Inflammatory macrophage (primary cell): ENCODE measurements at regions not wholly inside any gene's neighbourhood (a gene's known extent, or its start where the extent isn't known, plus 50 kb on each side); places are given as distances from the start of the nearest gene placed in this dataset.
A peak's percentile ranks its signal among the peaks of the same experiment; 100 is the strongest.

Experiments used
- DNase-seq, 2 donors: peaks; one replicate each; pipeline ENCODE4 v3.0.0-alpha.2; 2020 to 2022

DNA sequence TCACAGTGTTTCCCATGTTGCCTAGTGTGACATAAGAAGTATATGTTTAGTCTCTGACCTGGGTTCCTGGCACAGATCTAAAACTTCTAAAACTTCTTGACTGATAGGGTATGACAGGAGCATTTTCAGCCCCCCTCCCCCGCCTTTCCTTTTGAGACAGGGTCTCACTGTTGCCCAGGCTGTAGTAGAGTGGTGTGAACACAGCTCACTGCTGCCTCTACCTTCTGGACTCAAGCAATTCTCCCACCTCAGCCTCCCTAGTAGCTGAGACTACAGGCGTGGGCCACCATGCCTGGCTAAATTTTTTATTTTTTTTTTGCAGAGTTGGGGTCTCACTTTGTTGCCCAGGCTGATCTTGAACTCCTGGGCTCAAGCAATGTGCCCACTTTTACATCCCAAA, 421.1 kb upstream of the RGS6 start:
- DNase-seq = no peak

DNA sequence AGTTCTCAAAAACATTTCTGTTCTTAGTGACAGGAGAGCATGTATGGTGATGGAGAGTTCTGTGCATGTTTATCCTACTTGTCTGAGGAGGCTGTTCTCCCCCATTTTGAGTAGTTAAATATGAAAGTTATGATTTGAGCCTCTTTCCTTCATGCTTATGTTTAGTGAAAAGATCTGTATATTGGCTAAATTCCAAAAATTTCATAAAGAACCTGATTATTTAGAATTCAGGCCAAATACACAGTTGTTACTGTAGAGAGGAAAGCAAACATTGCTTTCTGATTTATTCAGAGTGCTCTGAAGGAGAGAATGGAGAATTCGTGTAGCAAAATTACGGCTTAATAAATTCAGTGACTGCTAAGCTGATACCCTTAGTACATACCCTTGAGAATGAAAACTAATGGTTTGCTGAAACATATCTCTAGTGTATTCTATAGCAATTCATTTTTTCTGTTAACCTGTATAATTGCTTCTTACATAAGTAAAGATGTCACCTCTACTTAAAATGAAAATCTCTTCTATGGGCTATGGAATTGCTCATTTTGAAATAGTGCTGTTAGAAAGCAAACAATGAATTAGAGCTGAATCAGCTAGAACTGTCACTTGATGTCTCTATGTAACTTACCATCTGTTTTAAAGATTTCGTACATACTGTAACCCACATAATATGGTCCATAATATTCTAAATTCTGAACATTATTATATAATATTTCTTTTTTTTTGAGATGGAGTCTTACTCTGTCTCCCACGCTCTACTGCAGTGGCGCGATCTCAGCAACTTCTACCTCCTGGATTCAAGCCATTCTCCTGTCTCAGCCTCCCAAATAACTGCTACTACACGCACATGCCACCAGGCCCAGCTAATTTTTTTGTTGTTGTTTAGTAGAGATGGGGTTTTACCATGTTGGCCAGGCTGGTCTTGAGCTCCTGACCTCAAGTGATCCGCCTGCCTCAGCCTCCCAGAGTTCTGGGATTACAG, 417.0 kb upstream of the RGS6 start:
- DNase-seq = no peak

DNA sequence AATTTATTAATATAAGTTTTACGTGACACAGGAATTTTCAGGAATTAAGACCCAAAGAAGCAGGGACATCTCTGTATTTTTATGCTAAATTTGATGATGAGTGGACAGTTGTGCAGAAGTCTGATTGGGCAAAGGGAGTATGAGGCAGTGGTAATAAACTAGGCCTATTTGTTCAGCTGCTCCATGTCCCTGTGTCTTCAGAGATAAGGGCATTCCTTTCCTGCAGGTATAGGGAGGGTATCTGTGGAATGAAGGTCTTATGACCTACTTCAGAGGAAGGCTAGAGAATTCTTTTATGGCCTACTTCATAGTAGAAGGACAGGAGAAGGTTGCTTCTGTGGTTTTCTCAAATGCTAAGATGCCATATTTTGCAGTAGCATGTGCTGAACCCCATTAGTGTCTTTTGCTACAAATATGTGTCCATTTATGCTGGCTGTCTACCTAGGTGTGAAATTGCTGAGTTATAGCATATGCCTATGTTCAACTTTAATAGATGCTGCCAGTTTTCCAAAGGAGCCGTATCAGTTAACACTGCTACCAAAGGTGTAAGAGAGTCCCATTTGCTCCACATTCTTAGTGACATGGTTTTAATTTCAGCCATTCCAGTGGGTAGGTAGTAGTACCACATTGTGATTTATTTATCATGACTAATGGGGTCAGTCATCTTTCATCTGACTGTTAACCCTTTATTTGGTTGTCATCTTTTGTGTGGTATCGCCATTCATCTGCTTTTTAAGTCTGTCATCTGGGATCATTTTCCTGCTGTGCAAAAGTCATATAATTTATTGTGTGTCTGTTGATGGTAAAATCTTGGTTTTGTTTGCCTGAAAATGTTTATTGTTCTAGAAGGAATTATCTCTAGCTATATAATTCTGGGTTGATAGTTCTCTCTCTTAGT, 410.7 kb upstream of the RGS6 start:
- DNase-seq = no peak

DNA sequence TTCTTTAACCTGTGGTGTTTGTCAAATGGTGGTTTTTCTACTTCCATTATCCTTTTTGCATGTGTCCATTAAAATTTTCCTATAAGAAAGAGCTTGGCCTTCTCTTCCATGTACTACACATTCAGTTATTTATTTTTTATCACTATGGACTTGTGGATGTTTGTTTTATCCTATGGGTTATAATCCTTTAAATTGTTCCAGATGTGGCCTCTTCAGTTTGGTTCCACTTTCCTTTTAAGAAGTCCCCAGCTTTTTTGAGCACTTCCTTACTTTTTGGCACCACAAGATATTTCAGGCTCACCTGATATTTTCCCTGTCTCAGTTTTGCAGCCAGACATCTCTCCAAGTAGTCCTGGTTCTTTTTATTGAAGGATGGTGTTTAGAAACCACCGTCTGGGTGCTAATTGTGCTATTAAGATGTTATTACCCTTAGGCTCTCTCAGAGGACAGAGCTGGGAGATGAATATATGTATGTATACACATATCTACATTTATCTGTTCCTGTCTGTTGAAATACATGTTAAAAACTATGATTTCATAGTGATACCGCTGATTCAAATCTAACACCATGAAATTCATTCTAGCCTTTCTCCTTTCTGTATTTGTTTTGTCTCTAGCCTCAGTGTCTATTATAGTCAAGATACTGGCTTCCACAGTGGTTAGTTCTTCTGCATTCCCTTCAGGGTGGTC, 408.5 kb upstream of the RGS6 start:
- no peak for DNase-seq

DNA sequence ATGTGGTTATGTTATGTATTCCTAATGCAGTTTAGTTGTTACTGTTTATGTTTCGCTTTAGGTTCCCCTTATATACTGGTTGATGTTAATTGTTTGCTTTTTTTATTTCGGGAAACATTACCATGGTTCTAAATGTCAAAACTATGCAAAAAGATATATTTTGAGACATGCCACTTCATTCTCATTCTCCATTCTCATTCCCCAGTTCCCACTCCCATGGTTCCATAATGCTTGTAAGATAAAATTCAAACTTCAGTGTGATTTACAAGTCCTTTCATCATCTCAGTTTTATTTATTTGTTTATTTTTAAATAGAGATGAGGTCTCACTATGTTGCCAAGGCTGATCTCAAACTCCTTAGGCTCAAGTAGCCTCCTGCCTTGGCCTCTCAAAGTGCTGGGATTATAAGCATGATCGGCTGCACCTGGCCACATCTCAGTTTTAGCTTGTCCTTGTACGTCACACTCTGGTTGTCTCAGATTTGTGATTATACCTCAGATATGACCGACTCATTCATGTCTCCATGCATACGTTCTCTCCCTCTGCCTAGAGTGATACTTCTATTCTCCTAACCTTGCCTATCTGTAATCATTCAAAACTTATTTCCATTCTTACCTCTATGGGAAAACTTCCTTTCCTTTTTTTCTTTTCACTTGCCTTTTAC, 407.8 kb upstream of the RGS6 start:
- DNase-seq = no peak

DNA sequence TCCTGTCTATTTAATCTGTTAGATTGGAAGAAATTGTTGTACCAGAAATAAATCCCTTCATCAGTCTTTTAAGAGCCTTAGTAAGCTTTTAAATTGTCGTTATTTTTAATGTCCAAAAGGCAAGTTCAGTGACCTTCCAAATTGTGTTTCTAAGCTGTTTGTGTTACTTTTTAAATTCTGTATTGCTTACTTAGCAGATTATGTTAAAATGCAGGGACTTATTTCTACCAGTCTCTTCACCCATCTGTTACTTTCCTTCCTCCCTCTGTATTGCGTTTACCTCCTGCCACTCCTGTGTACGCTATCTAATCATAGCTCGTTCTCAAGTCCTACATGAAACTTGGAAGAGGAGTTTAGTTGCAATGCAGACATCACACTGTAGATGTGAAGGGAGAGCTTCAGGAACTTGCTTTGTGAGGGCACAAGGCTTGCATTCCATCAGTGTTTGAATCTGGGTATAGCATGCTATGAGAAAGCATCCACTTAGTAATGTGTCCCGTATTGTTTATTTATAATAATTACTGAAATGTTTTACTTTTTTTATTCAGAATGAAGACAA, 406.5 kb upstream of the RGS6 start:
- no peak for DNase-seq

DNA sequence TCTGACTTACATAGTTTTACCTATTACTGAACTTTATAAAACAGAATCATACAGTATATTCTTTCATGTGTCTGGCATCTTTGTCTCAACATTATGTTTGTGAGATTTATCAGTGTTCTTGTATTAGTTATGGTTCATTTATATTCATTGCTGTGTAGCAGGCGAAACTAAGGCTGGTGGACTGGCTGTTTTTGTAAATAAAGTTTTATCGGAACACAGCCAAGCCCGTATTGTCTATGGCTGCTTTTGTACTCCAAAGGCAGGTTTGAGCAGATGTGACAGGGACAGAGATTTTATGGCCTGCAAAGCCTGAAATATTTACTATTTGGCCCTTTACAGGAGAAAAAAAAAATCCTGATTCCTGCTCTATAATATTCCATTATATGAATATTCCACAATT, 405.8 kb upstream of the RGS6 start:
- no peak for DNase-seq

DNA sequence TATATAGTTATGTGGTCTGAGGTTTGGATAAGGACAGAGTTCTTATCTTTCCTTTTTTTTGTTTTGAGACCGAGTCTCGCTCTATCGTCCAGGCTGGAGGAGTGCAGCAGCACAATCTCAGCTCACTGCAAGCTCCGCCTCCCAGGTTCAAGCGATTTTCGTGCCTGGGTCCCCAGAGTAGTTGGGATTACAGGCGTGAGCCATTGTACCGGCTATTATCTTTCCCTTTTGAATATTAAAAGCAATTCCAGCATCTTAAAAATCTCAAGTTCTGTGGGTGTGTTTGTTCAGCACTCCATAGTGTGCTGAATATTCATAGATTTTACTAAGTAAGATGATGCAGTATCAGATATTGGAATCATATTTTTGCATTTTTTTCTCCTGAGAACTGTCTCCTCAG, 404.4 kb upstream of the RGS6 start:
- no peak for DNase-seq

DNA sequence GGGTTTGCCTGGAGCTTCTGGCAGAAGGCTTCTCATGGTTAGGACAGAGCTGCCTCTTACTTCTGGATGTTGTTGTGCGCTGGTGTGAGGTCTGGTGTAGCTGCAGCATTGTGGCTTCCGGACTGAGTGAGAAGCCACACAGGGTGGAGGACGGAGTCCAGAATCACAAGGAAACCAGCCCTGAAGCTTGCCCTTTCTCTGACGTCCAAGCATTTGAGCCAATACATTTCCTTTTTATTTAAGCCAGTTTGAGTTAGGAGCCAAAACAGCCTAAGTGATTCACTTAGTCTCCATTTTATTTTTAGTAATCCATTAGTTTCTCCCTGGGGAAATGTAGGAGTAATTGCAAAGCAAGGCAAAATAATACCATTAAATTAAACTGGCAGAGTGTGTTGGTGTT, 402.4 kb upstream of the RGS6 start:
- no peak for DNase-seq

DNA sequence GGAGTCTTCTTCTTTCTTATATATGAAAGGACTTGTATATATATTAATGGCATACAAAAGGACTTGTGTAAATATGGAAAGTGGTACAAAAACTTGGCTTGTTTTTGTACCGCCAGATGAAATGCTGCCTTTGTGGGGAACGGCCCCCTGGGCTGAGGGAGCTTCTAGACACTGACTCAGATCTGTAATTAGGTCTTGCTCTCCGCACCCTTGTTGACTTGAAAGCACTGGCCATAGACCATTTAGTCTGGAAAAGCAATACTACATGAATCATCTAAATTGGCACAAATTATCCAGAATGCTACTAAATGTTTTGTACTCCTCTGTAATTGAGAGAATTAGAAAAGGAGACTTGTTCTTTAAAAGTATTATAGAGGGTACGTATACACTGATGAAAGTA, 399.9 kb upstream of the RGS6 start:
- no peak for DNase-seq

DNA sequence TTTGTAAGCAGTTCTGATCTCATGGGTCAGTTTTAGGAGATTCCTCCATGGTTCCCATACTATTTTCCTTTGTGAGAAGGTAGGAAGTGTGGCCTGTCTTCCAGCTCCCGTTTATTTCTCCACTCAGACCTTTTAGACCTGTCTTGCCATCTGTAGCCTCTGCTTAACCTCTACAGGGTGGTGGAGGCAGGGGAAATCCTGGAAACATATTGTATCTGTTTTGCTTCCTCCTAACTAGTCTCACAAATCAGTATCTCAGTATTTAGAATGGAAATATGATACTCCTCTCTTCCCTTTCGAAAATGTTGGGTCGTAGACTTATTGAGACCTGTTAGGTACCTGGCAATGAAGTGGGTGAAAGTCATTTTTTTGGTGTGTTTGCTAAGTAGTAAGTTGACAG, 399.4 kb upstream of the RGS6 start:
- no peak for DNase-seq

DNA sequence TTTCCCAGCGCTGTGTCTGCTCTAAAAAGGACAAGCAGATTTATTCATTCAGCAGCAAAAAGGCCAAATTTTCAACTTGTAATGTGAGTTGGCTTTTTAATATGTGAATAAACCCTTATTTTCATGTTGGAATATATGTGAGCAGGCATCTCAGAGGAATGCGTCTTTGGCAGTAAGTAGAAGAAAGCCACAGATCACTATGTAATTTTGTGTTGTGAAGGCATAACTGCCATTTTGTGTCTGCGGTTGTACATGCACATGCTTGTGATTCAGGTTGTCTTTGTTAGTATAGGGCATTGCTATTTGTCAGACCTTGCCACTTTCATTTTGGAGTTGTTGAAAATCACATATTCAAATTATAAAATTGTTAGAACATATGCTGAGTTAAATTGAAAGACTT, 398.8 kb upstream of the RGS6 start:
- DNase-seq = no peak

DNA sequence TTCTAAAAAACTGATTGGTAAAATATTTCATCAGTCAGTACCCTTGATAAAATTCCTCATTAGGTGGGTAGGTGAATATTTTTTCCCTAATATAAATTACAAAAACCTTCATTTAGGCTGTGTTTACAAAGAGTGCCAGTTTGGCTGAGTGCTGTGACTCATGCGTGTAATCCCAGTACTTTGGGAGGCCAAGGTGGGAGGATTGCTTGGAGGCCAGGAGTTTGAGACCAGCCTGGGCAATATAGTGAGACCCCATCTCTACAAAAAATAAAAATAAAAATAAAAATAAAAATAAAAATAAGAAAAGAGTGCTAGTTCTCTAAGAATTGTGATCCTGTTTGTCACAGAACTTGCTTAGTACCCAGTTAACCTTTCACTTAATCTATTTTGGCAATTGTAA, 398.4 kb upstream of the RGS6 start:
- DNase-seq = no peak

DNA sequence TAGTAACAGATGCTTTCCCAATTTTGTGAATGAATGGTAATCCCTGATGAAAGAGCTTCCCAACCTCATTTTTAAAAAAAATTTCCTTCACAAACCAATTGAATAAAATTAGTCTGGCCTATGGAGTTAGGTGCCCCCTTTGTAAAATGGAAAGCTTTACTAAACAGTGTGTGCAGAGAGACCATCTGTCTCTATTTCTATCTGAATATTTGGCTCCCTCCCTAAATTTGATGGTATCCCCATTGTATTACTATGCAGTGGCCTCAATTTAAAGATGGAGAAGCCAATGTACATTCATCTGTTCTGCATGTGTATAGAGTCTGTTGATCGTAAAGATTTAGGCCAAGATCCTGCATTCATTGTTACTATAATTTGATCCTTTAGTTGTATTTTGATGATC, 397.7 kb upstream of the RGS6 start:
- DNase-seq = no peak

DNA sequence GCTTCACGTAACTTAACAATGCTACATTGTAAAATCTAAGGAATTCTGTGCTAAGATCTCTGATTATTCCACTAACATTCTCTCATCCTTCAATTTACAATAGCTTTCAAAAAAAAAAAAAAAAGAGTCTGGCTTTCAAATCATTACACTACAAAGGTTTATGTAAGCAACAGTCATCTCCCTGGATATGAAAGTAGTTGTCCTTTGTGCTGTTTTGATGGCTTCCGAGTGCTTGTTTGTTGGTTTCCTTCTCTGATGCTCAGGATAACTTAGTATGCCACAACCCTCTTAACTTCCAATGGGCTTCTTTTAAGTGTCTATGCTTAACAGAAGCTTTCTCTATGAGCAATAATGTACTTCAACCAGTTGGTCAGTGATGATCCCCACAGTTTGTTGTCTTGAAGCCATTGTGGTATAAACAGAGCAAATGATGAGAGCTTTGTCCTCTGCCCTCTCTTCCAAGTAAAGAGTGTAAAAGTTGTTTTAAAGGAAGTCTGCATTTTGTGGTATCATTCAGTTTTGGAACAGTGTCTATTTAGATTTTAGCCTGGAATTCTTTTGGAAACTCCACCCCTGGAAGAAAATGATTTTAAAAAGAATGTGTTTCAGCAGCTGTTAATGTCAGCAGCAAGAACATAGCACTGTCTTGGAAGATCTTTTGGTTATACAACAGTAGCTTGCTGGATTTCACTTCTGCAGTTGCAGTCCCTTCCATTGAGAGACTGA, 396.1 kb upstream of the RGS6 start:
- no peak for DNase-seq

DNA sequence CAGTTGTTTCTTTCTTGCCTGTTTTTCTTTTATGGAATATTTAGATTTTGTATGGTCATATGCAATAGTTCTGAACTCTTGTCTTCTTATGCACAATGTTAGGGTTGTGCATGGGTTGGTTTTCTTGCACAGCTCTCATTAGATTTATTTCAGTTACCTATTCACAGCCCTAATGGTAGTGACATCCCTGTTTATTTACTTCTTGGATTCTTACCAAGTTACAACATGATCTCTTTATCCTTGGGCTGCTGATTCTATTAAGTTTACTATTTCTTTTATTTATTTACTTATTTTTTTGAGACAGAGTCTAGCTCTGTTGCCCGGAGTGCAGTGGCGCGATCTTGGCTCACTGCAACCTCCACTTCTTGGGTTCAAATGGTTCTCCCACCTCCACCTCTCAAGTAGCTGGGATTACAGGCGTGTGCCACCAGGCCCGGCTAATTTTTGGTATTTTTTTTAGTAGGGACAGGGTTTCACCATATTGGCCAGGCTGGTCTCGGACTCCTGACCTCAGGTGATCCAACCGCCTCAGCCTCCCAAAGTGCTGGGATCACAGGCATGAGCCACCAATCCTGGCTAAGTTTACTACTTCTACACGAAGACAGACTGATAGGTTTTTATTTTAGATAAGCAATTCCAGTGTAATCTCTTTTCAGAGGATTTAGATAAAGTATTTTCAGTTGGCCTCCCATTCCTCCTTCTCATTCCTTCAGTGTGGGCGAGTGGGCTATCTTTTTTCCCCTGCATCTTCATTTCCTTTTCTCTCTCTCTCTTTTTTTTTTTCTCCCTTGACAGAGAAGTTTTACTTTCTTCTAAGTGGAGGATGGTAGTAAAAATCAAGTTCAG, 395.1 kb upstream of the RGS6 start:
- DNase-seq = no peak

DNA sequence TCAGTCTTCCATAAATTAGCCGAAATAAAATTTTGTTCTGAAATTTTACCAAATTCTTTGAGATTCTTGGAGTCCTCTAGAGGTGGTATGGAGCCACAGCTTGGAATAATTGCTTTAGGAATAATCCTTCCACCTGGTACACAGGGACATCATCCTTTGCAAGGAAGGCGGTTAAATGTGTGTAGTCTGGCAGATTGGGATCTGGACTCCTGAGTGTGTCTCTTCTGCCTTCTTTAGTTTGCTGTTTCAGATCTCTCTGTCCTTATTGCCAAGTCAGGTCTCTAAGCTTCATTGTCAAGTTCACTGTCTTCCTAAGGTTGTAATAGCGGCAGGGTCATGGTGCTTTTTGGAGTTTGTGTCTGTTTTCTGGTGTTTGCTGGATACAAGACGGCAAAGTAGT, 393.9 kb upstream of the RGS6 start:
- DNase-seq = no peak

DNA sequence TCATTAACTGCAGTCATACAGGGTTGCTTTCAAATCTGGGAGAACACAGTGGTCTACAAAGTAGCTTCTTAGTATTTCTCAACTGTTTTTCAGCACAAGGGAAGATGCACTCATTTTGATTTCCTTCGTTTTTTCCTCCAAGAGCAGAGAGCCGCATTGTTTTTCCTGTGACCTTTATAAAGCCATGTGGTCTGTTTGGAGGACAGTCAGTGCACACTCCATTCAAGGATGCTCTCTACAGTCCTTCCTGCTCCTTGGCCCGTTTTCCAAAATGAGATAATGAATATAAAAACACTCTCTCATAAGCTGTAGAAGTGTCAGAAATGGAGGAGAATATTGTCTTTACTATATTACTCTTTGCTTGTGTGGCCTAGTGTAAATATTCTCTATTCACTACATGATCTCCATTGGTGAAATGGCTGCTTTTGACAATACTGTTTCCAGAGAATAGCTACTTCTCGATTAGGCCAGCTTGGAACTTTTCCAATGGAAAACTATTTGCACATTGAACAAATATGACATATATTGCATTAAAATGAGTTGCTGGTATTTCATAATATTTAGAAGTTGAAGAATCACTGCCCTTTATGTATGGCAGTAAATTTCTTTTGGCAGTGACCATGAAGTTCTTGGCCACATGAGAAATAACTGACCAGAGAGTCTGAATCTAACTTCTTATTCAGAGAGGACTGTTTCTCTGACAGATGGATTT, 393.1 kb upstream of the RGS6 start:
- no peak for DNase-seq

DNA sequence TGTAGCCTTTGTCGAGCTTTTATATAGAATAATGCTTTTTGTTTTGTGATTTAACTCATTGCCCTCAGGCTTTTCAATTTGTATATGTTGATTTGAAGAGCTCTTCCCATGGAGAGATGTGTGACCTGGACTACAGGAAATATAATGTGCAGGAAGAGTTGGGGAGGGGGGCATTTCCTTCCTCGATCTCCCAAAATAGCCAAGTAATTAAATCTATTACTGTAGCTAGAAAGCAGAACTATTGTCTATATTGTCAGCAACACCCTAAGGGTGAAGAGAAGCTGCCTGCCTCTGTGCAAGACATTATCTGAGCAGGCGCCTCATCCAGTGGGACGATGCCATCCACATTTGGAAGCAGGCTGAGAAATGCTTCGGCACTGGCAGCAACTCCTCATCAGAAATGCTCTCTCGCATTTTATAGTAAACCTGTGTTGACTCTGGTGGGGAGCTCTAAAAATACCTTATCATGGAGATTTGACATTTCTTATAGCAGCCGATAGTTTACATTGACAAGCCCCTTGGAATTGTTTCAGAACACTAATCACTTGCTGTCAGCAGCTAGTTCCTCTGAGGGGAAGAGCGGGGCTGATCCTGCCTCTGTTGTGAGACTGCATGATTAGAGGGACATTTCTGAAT, 392.5 kb upstream of the RGS6 start:
- DNase-seq = peak in 1 of 2 donors; percentile 7
